Sigmoid colon (tissue), 4 donors: ENCODE measurements at regions not wholly inside any gene's neighbourhood (a gene's known extent, or its start where the extent isn't known, plus 50 kb on each side); places are given as distances from the start of the nearest gene placed in this dataset.
"Not testable (repeated sequence)": the region's sequence is repeated elsewhere in the genome, so short reads cannot be mapped to it uniquely, and the experiment has no call there.

Source experiments
- CTCF ChIP-seq, 4 experiments: fragments of 450-650 bp in 3 of 4; fragments of 200-600 bp in 1 of 4; IDR thresholded peaks; one replicate each; pipeline ENCODE4 v1.5.1; 2016 to 2019; ENCODE audit warnings: antibody characterized with exemption in 4 of 4, mild to moderate bottlenecking in 3 of 4, moderate library complexity in 2 of 4
- EP300 ChIP-seq, 4 donors: sonication (generic); formaldehyde crosslinking; IDR thresholded peaks; one replicate each; pipeline ENCODE4 v1.6.1; 2017; ENCODE audit warnings: antibody characterized with exemption in 4 of 4
- POLR2A ChIP-seq, 2 donors: fragments of 450-650 bp; IDR thresholded peaks; one replicate each; pipeline ENCODE4 v1.6.1; 2016; ENCODE audit warnings: antibody characterized with exemption in 2 of 2, mild to moderate bottlenecking in 2 of 2, moderate library complexity in 2 of 2
- POLR2AphosphoS5 ChIP-seq, 4 donors: sonication (generic); formaldehyde crosslinking; IDR thresholded peaks; one replicate each; pipeline ENCODE4 v1.6.1; 2017; ENCODE audit warnings: antibody characterized with exemption in 4 of 4

DNA sequence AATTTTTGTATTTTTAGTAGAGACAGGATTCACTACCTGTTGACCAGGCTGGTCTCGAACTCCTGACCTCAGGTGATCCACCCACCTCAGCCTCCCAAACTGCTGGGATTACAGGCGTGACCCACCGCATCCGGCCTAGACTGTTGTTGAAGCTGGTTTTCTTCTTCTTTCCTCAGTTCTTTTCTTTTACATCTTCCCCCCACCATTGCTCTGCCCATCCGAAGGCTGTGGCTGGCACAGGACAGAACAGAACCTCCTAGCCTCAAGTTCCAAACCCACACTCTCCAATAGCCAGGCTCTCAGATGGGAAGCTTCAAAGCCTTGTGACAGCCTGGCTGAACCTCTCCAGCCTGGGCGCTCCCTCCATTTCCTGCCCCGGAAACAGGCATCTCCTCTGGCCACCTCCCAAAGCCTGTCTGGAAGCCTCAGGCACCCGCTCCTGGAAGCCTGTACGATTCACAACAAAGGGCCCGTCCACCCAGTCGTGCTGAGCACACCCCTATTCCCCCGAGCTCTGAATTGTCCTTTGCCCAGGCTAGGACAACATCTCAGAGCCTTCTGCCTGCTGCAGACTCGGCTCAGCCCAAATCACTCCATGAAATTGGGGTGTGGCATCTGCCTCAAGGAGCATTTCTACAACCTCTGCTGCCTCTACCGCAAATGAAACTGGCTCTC is 138.1 kb upstream of the C1QTNF3 start:
- TF ChIP-seq CTCF, EP300, POLR2A, POLR2AphosphoS5 (IDR thresholded peaks at IDR 0.05): not testable (repeated sequence)
